SJSA1 (cell line): ENCODE measurements at regions not wholly inside any gene's neighbourhood (a gene's known extent, or its start where the extent isn't known, plus 50 kb on each side); places are given as distances from the start of the nearest gene placed in this dataset.

Experiments
- DNase-seq, 2 experiments: peaks; one replicate each; pipeline ENCODE4 v3.0.0-alpha.2; 2015 to 2020; ENCODE audit warnings: low spot score in 2 of 2, low read depth in 1 of 2
- H3K27ac ChIP-seq: fragments of 250-450 bp; sonication (Bioruptor Pico); 2 replicates; pipeline ENCODE4 v1.5.1; 2020; ENCODE audit warnings: mild to moderate bottlenecking, moderate library complexity
- H3K27me3 ChIP-seq: fragments of 250-450 bp; sonication (Bioruptor Pico); replicated peaks from 2 replicates; pipeline ENCODE4 v1.5.1; 2020; ENCODE audit warnings: mild to moderate bottlenecking, moderate library complexity
- H3K36me3 ChIP-seq: fragments of 250-450 bp; sonication (Bioruptor Pico); 2 replicates; pipeline ENCODE4 v1.5.1; 2020; ENCODE audit warnings: mild to moderate bottlenecking
- H3K4me1 ChIP-seq: fragments of 250-450 bp; sonication (Bioruptor Pico); replicated peaks from 2 replicates; pipeline ENCODE4 v1.6.1; 2021; ENCODE audit warnings: mild to moderate bottlenecking
- H3K4me3 ChIP-seq: fragments of 250-450 bp; sonication (Bioruptor Pico); 2 replicates; pipeline ENCODE4 v1.5.1; 2020; ENCODE audit warnings: mild to moderate bottlenecking
- H3K9me3 ChIP-seq: fragments of 250-450 bp; sonication (Bioruptor Pico); replicated peaks from 2 replicates; pipeline ENCODE4 v1.5.1; 2020; ENCODE audit warnings: mild to moderate bottlenecking

GRCh38 chr1:86247597-86248279 lies 91.2 kb upstream of the COL24A1 start:
- no peaks in the 10 kb centered on the region; the same call in 1 of the 2 replicates for H3K27me3 ChIP-seq
- no peaks in the 10 kb centered on the region for H3K4me1 ChIP-seq
- no peaks in the 10 kb centered on the region for H3K36me3 ChIP-seq
- H3K27ac ChIP-seq, result no peak overlapping the region
- DNase-seq, result no peak
- no peaks in the 10 kb centered on the region for H3K9me3 ChIP-seq
- no peak overlapping the region for H3K4me3 ChIP-seq

- no peaks in the 10 kb centered on the region for H3K36me3 ChIP-seq
- no peak overlapping the region for H3K4me3 ChIP-seq
- H3K9me3 ChIP-seq, result no peaks in the 10 kb centered on the region
- H3K4me1 ChIP-seq, result no peaks in the 10 kb centered on the region
- no peaks in the 10 kb centered on the region; the same call in 1 of the 2 replicates for H3K27me3 ChIP-seq
- H3K27ac ChIP-seq, result no peak overlapping the region
- DNase-seq, result no peak
Measured at GRCh38 chr1:86245566-86246190, 89.1 kb upstream of the COL24A1 start.

- H3K4me3 ChIP-seq, result no peak overlapping the region
- H3K4me1 ChIP-seq, result no peaks in the 10 kb centered on the region
- no peaks in the 10 kb centered on the region for H3K36me3 ChIP-seq
- no peak for DNase-seq
- H3K27me3 ChIP-seq, result no peaks in the 10 kb centered on the region
- H3K9me3 ChIP-seq, result no peaks in the 10 kb centered on the region
- H3K27ac ChIP-seq, result no peak overlapping the region
Measured at GRCh38 chr1:86239894-86240293, 83.3 kb upstream of the COL24A1 start.

GRCh38 chr1:86239490-86239889 lies 82.9 kb upstream of the COL24A1 start:
- H3K27me3 ChIP-seq, result no peaks in the 10 kb centered on the region
- H3K27ac ChIP-seq, result no peak overlapping the region
- no peak overlapping the region for H3K4me3 ChIP-seq
- H3K4me1 ChIP-seq, result no peaks in the 10 kb centered on the region
- no peaks in the 10 kb centered on the region for H3K9me3 ChIP-seq
- no peaks in the 10 kb centered on the region for H3K36me3 ChIP-seq
- DNase-seq, result no peak

GRCh38 chr1:86238226-86238625 lies 81.7 kb upstream of the COL24A1 start:
- H3K4me1 ChIP-seq, result no peaks in the 10 kb centered on the region
- no peaks in the 10 kb centered on the region for H3K27me3 ChIP-seq
- no peaks in the 10 kb centered on the region for H3K36me3 ChIP-seq
- H3K27ac ChIP-seq, result no peak overlapping the region
- no peaks in the 10 kb centered on the region for H3K9me3 ChIP-seq
- DNase-seq, result no peak
- H3K4me3 ChIP-seq, result no peak overlapping the region

GRCh38 chr1:86235852-86236251 lies 79.3 kb upstream of the COL24A1 start:
- no peaks in the 10 kb centered on the region for H3K4me1 ChIP-seq
- no peaks in the 10 kb centered on the region for H3K9me3 ChIP-seq
- H3K27me3 ChIP-seq, result no peaks in the 10 kb centered on the region
- no peak for DNase-seq
- no peaks in the 10 kb centered on the region for H3K36me3 ChIP-seq
- H3K27ac ChIP-seq, result no peak overlapping the region
- H3K4me3 ChIP-seq, result no peak overlapping the region

- Histone ChIP-seq H3K9me3 (no peaks in the 10 kb centered on the region), H3K27me3 (no peaks in the 10 kb centered on the region), H3K4me1 (no peaks in the 10 kb centered on the region), H3K4me3 (no peak overlapping the region), H3K27ac (no peak overlapping the region), H3K36me3 (no peaks in the 10 kb centered on the region)
- DNase-seq, result no peak
Measured at GRCh38 chr1:86233403-86233802, 76.8 kb upstream of the COL24A1 start.

GRCh38 chr1:86231076-86231475 lies 74.5 kb upstream of the COL24A1 start:
- DNase-seq, result no peak

GRCh38 chr1:86229405-86229975 lies 72.9 kb upstream of the COL24A1 start:
- no peaks in the 10 kb centered on the region for H3K9me3 ChIP-seq
- no peaks in the 10 kb centered on the region for H3K4me1 ChIP-seq
- DNase-seq, result no peak
- no peaks in the 10 kb centered on the region for H3K36me3 ChIP-seq
- H3K27ac ChIP-seq, result no peak overlapping the region
- H3K27me3 ChIP-seq, result no peaks in the 10 kb centered on the region
- H3K4me3 ChIP-seq, result no peak overlapping the region

More at GRCh38 chr1:86231076-86231475, 74.5 kb upstream of the COL24A1 start:
- Histone ChIP-seq H3K4me3 (no peak overlapping the region), H3K27me3 (no peaks in the 10 kb centered on the region), H3K27ac (no peak overlapping the region), H3K36me3 (no peaks in the 10 kb centered on the region), H3K9me3 (no peaks in the 10 kb centered on the region), H3K4me1 (no peaks in the 10 kb centered on the region)

- Histone ChIP-seq H3K36me3 (no peaks in the 10 kb centered on the region), H3K4me3 (no peak overlapping the region), H3K4me1 (no peaks in the 10 kb centered on the region), H3K27ac (no peak overlapping the region), H3K9me3 (no peaks in the 10 kb centered on the region), H3K27me3 (no peaks in the 10 kb centered on the region)
- no peak for DNase-seq
Measured at GRCh38 chr1:86228546-86228945, 72.0 kb upstream of the COL24A1 start.

- no peaks in the 10 kb centered on the region for H3K27me3 ChIP-seq
- no peaks in the 10 kb centered on the region for H3K4me1 ChIP-seq
- DNase-seq, result no peak
- no peaks in the 10 kb centered on the region for H3K9me3 ChIP-seq
- no peak overlapping the region for H3K27ac ChIP-seq
- H3K36me3 ChIP-seq, result no peaks in the 10 kb centered on the region
- H3K4me3 ChIP-seq, result no peak overlapping the region
Measured at GRCh38 chr1:86227026-86227425, 70.5 kb upstream of the COL24A1 start.

GRCh38 chr1:86226204-86226603 lies 69.6 kb upstream of the COL24A1 start:
- Histone ChIP-seq H3K9me3 (no peaks in the 10 kb centered on the region), H3K4me1 (no peaks in the 10 kb centered on the region), H3K27me3 (no peaks in the 10 kb centered on the region), H3K36me3 (no peaks in the 10 kb centered on the region), H3K27ac (no peak overlapping the region), H3K4me3 (no peak overlapping the region)
- DNase-seq, result no peak

- no peak for DNase-seq
- H3K27ac ChIP-seq, result no peak overlapping the region
- no peaks in the 10 kb centered on the region for H3K27me3 ChIP-seq
- H3K4me3 ChIP-seq, result no peak overlapping the region
- no peaks in the 10 kb centered on the region for H3K4me1 ChIP-seq
- no peaks in the 10 kb centered on the region for H3K9me3 ChIP-seq
- no peaks in the 10 kb centered on the region for H3K36me3 ChIP-seq
Measured at GRCh38 chr1:86224651-86225310, 68.2 kb upstream of the COL24A1 start.

- H3K4me3 ChIP-seq, result no peak overlapping the region
- no peaks in the 10 kb centered on the region for H3K4me1 ChIP-seq
- H3K27ac ChIP-seq, result no peak overlapping the region
- H3K27me3 ChIP-seq, result no peaks in the 10 kb centered on the region
- H3K9me3 ChIP-seq, result no peaks in the 10 kb centered on the region
- DNase-seq, result no peak
- H3K36me3 ChIP-seq, result no peaks in the 10 kb centered on the region
Measured at GRCh38 chr1:86218859-86219258, 62.3 kb upstream of the COL24A1 start.
